MCF 10A (cell line): ENCODE measurements at regions not wholly inside any gene's neighbourhood (a gene's known extent, or its start where the extent isn't known, plus 50 kb on each side); places are given as distances from the start of the nearest gene placed in this dataset.

Experiments used
- BruUV-seq: library from RNA; stranded (reverse); fragments of 400-500 nt; replicated peaks from 2 replicates; lab custom pipeline; 2021; lab: Mats Ljungman, UMichigan
- CTCF ChIA-PET: fragments of 300-600 bp; sonication (Branson Sonifier 250); formaldehyde crosslinking; extraction: SDS; loops from one replicate; lab custom pipeline; 2021; ENCODE audit warnings: antibody characterized with exemption, inconsistent platforms; lab: Yijun Ruan, JAX
- POLR2A ChIA-PET: fragments of 300-600, 350-650 bp; sonication (Branson Sonifier 250); formaldehyde crosslinking; extraction: SDS; loops from one replicate; lab custom pipeline; 2020; ENCODE audit warnings: antibody characterized with exemption, inconsistent platforms; lab: Yijun Ruan, JAX
- DNase-seq: peaks from one replicate; pipeline ENCODE4 v3.0.0-alpha.2; 2018; ENCODE audit not compliant: unreplicated experiment
- H3K27ac Mint-ChIP-seq: one replicate; pipeline ENCODE4 v1.8.0; 2022; ENCODE audit warnings: mild to moderate bottlenecking, low read depth, mixed read lengths; ENCODE audit not compliant: unreplicated experiment
- H3K27me3 Mint-ChIP-seq: one replicate; pipeline ENCODE4 v1.8.0; 2022; ENCODE audit warnings: mixed read lengths; ENCODE audit not compliant: insufficient read depth, unreplicated experiment
- H3K36me3 Mint-ChIP-seq: one replicate; pipeline ENCODE4 v1.8.0; 2022; ENCODE audit warnings: mild to moderate bottlenecking, moderate library complexity, mixed read lengths; ENCODE audit not compliant: insufficient read depth, unreplicated experiment
- H3K4me1 Mint-ChIP-seq: one replicate; pipeline ENCODE4 v1.8.0; 2022; ENCODE audit warnings: mixed read lengths; ENCODE audit not compliant: insufficient read depth, unreplicated experiment
- H3K4me3 Mint-ChIP-seq: one replicate; pipeline ENCODE4 v1.8.0; 2022; ENCODE audit warnings: mild to moderate bottlenecking, moderate library complexity, mixed read lengths; ENCODE audit not compliant: unreplicated experiment
- H3K9me3 Mint-ChIP-seq: one replicate; pipeline ENCODE4 v1.8.0; 2022; ENCODE audit warnings: mixed read lengths; ENCODE audit not compliant: unreplicated experiment
- intact Hi-C: fragments of 100-400 bp; cut with micrococcal nuclease; formaldehyde crosslinking; loops from 2 replicates; pipeline ENCODE4 v1.14.1; 2022
- TF ChIP-seq, protein P1 (sequence below): fragments of 200-600 bp; IDR thresholded peaks from one replicate; pipeline ENCODE4 v1.8.0; 2022; ENCODE audit warnings: antibody characterized with exemption, mild to moderate bottlenecking; ENCODE audit not compliant: unreplicated experiment

DNA sequence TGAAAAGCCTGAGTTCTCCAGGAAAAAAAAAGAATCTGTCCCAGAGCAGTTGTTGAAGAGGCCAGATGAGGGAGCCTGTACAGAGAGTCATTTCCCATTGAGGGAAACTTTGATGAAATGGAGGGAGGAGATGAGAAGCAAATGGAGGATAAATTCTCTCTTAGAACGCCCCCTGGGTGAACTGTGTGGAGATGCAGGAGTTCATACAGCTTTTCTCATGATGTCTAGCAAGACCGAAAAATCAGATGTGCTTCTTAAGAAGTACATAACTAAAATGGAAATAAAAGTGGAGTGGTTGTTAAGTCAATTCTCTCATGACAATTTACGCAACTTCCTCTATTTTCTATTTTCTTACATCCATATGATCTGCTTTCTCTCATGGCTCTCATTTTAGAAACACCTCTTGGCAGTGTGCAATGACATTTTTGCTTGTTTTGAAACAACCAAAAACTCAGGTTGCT lies 1263.1 kb downstream of the PCDH9 start:
- Mint-ChIP-seq H3K9me3 (no peaks in the 10 kb centered on the region), H3K27me3 (no peaks in the 10 kb centered on the region), H3K4me3 (no peak overlapping the region), H3K36me3 (no peaks in the 10 kb centered on the region), H3K4me1 (peaks cover 19% of the 10 kb centered on the region), H3K27ac (peak overlapping the region; percentile 70)
- intact Hi-C loops = no loop called here
- TF ChIP-seq, protein P1, sequence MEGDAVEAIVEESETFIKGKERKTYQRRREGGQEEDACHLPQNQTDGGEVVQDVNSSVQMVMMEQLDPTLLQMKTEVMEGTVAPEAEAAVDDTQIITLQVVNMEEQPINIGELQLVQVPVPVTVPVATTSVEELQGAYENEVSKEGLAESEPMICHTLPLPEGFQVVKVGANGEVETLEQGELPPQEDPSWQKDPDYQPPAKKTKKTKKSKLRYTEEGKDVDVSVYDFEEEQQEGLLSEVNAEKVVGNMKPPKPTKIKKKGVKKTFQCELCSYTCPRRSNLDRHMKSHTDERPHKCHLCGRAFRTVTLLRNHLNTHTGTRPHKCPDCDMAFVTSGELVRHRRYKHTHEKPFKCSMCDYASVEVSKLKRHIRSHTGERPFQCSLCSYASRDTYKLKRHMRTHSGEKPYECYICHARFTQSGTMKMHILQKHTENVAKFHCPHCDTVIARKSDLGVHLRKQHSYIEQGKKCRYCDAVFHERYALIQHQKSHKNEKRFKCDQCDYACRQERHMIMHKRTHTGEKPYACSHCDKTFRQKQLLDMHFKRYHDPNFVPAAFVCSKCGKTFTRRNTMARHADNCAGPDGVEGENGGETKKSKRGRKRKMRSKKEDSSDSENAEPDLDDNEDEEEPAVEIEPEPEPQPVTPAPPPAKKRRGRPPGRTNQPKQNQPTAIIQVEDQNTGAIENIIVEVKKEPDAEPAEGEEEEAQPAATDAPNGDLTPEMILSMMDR = peak; percentile 7
- DNase-seq = peak; percentile 36
- ChIA-PET POLR2A (no interaction called here), CTCF (interaction anchor here (0.7 kb wide), 1 partner anchor 150 kb away, joined by 3 read pairs; no protein-coding TSS in a partner anchor)
- BruUV-seq = no TSS peak

DNA sequence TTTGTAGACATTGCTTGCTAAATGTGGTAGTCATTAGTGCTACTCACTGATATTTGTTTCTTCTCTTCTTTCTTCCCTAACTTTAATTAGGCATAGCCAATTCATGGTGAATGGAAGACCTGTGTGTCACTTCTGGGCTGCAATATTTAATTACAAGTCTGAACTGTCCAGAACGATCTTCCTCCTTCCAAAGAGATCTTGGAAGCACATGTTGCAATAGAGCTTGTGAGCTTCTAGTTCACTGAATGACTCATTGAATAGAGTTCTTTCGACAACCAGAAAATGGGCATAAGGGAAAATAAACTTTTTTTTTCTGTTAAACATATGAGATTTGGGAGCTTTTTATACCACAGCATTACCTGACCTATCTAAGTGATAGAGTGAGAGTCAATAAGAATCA lies 1264.6 kb downstream of the PCDH9 start:
- H3K4me1 Mint-ChIP-seq = peaks cover 19% of the 10 kb centered on the region
- no peaks in the 10 kb centered on the region for H3K9me3 Mint-ChIP-seq
- peak; percentile 76 for DNase-seq
- BruUV-seq = no TSS peak
- intact Hi-C loops = no loop called here
- peak overlapping the region; percentile 7 for H3K27ac Mint-ChIP-seq
- H3K4me3 Mint-ChIP-seq = no peak overlapping the region
- no peaks in the 10 kb centered on the region for H3K27me3 Mint-ChIP-seq
- no peaks in the 10 kb centered on the region for H3K36me3 Mint-ChIP-seq
- ChIA-PET POLR2A (interaction anchor here (0.6 to 0.7 kb wide), 3 partner anchors 21 to 53 kb away, joined by 3 read pairs; no protein-coding TSS in a partner anchor), CTCF (interaction anchor here (0.7 kb wide), 1 partner anchor 536 kb away, joined by 7 read pairs; no protein-coding TSS in a partner anchor)
- TF ChIP-seq, protein P1 = no peak

DNA sequence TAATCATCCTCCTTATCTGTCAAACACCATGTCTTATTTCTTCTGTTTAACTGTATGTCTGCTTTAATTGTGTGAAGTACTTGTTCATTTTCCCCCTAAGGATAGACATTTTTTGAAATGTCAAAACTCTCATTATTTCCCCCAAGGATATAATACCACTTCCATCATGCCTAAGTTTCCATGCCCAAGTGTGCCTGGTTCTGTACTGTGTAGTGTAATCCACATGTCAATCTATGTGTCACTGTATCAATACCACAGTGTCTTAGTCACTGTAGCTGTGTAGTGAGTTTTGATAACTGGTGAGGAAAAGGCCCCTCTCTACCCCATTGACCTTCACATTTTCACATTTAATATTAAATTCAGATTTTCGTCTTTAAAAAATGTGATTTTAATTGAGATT lies 1265.5 kb downstream of the PCDH9 start:
- H3K4me3 Mint-ChIP-seq = no peak overlapping the region

DNA sequence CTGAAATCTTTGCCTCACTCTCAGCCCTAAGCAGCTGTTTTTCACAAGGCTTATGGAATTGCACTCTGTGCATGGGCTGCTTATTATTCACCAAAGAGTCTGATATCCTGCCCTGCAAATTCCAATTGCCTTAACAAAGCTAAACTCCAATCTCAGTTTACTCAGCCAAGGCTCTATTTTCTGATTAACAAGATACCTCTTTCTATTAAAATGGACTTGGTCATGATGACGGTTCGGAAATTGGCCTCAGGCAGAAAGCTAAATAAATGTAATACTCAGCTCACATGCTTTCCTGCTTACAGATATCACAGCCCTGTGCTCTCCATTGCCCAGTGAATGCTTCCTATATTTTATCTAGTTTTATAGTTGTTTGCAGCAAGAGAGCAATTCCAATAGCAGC lies 1270.8 kb downstream of the PCDH9 start:
- intact Hi-C loops = no loop called here
- POLR2A ChIA-PET = interaction anchor here (0.6 to 1.3 kb wide), 3 partner anchors 15 to 26 kb away, joined by 3 read pairs; no protein-coding TSS in a partner anchor

More for the DNA sequence above, 1265.5 kb downstream of the PCDH9 start:
- BruUV-seq = no TSS peak
- H3K27me3 Mint-ChIP-seq = no peaks in the 10 kb centered on the region
- peaks cover 19% of the 10 kb centered on the region for H3K4me1 Mint-ChIP-seq
- TF ChIP-seq, protein P1 = no peak
- CTCF ChIA-PET = no interaction called here
- peak; percentile 18 for DNase-seq
- no peaks in the 10 kb centered on the region for H3K36me3 Mint-ChIP-seq
- intact Hi-C loops = no loop called here
- H3K9me3 Mint-ChIP-seq = no peaks in the 10 kb centered on the region
- POLR2A ChIA-PET = no interaction called here
- H3K27ac Mint-ChIP-seq = no peak overlapping the region

More for the DNA sequence above, 1270.8 kb downstream of the PCDH9 start:
- TF ChIP-seq, protein P1 = no peak
- Mint-ChIP-seq H3K4me1 (no peaks in the 10 kb centered on the region), H3K4me3 (no peak overlapping the region), H3K27ac (no peak overlapping the region), H3K9me3 (peaks cover 8% of the 10 kb centered on the region), H3K27me3 (no peaks in the 10 kb centered on the region), H3K36me3 (no peaks in the 10 kb centered on the region)
- CTCF ChIA-PET = interaction anchor here (0.6 to 1.1 kb wide), 2 partner anchors 167 to 1029 kb away, joined by 3 to 4 read pairs; no protein-coding TSS in a partner anchor
- BruUV-seq = no TSS peak
- DNase-seq = no peak
